PC-9 (cell line): ENCODE measurements at regions not wholly inside any gene's neighbourhood (a gene's known extent, or its start where the extent isn't known, plus 50 kb on each side); places are given as distances from the start of the nearest gene placed in this dataset.

Experiments
- CTCF ChIP-seq: fragments of 200-600 bp; sonication (generic); conservative IDR thresholded peaks from 2 replicates; pipeline ENCODE4 v1.6.1; 2017; ENCODE audit warnings: mixed run types, antibody characterized with exemption, mild to moderate bottlenecking, moderate library complexity
- EZH2 ChIP-seq: fragments of 200-600 bp; sonication (generic); IDR thresholded peaks from 2 replicates; pipeline ENCODE4 v1.8.0; 2017; ENCODE audit warnings: antibody characterized with exemption, low read depth

GRCh38 chr2:94956797-94957391 lies 68.6 kb upstream of the MAL start:
- peak; percentile 99 for TF ChIP-seq CTCF
- no peak for TF ChIP-seq EZH2
